Heart left ventricle (tissue), 16 donors: ENCODE measurements at regions not wholly inside any gene's neighbourhood (a gene's known extent, or its start where the extent isn't known, plus 50 kb on each side); places are given as distances from the start of the nearest gene placed in this dataset.
"Not testable (repeated sequence)": the region's sequence is repeated elsewhere in the genome, so short reads cannot be mapped to it uniquely, and the experiment has no call there.

Experiments
- ATAC-seq, 4 donors: fragments of 200-7000 bp; cut with Tn5 transposase; one replicate each; pipeline ENCODE4 v1.9.1; 2020 to 2022; ENCODE audit warnings: moderate library complexity in 4 of 4, mild to moderate bottlenecking in 3 of 4, moderate number of reproducible peaks in 1 of 4
- DNase-seq, 5 donors: peaks; one replicate each; pipeline ENCODE4 v3.0.0-alpha.2; 2020
- H3K27ac ChIP-seq, 12 donors: fragments of 200-600 bp; sonication (generic) in 4 of 12; one replicate each; pipeline versions ENCODE4 v1.5.0 to v1.8.0; 2016 to 2022; ENCODE audit warnings: mild to moderate bottlenecking in 2 of 12
- H3K27me3 ChIP-seq, 9 donors: fragments of 200-600 bp; sonication (generic) in 2 of 9; one replicate each; pipeline versions ENCODE4 v1.5.1 to v1.8.0; 2016 to 2022; ENCODE audit warnings: mild to moderate bottlenecking in 3 of 9
- H3K36me3 ChIP-seq, 9 donors: fragments of 200-600 bp; sonication (generic) in 2 of 9; one replicate each; pipeline versions ENCODE4 v1.5.0 to v1.8.0; 2018 to 2022; ENCODE audit warnings: mild to moderate bottlenecking in 2 of 9
- H3K4me1 ChIP-seq, 12 donors: fragments of 200-600 bp; sonication (generic) in 4 of 12; one replicate each; pipeline versions ENCODE4 v1.5.0 to v1.8.0; 2016 to 2022; ENCODE audit warnings: mild to moderate bottlenecking in 3 of 12
- H3K4me3 ChIP-seq, 12 donors: fragments of 200-600 bp; sonication (generic) in 4 of 12; one replicate each; pipeline versions ENCODE4 v1.5.0 to v1.8.0; 2017 to 2022; ENCODE audit warnings: mild to moderate bottlenecking in 9 of 12, moderate library complexity in 4 of 12
- H3K9me3 ChIP-seq, 12 donors: fragments of 200-600 bp; sonication (generic) in 4 of 12; one replicate each; pipeline versions ENCODE4 v1.5.0 to v1.8.0; 2016 to 2022; ENCODE audit warnings: mild to moderate bottlenecking in 1 of 12
- POLR2A ChIP-seq, 2 donors: fragments of 450-650 bp; IDR thresholded peaks; one replicate each; pipeline ENCODE4 v1.6.1; 2017; ENCODE audit warnings: antibody characterized with exemption in 2 of 2, mild to moderate bottlenecking in 2 of 2, moderate library complexity in 2 of 2
- WGBS, 4 donors: extraction: QIAGEN DNeasy Blood & Tissue Kit in 2 of 4; methylation state at CpG; one replicate each; pipeline versions ENCODE4 v1.1.5 to v1.1.7; 2013 to 2018; 5-methylcytosine and 5-hydroxymethylcytosine counted together
- intact Hi-C, 10 donors: fragments of 100-400 bp; cut with DNase I; formaldehyde crosslinking; loops; one replicate each; pipeline versions ENCODE4 v1.11.1 to v1.14.2; 2022
- TF ChIP-seq, protein P1 (sequence below), 12 donors: fragments of 200-600 bp; sonication (generic) in 4 of 12; IDR thresholded peaks; one replicate each; pipeline versions ENCODE4 v1.5.0 to v1.8.0; 2018 to 2022; ENCODE audit warnings: antibody characterized with exemption in 12 of 12, mild to moderate bottlenecking in 5 of 12
- donor health status: ischemic (EF 13 %, LVEDD 7.1; RV severe dilation, severe dysfunction).
- donor health status: healthy with polysubstance abuse.
- donor health status: DM: no; HTN: yes; CAD: no.
- donor health status: DM: no; HTN: no; CAD: no.
- donor health status: ischemic (EF 25% LVEDD 6.9; RV normal size, moderate dysfunction).
- donor health status: ischemic (EF 25% LVEDD 5.7; RV mildly dilated, moderate dysfunction).
- donor health status: healthy.
- donor health status: DM: yes; HTN: yes; CAD: no.
- donor health status: ischemic (EF 35%, LVEDD 5.7; RV mildly dilated, moderate dysfunction).
- donor health status: nonischemic (EF 11% LVEDD 7.7; RV severe dilation, severe dysfunction).
- donor health status: DM: yes; HTN: yes; CAD: no.
- donor health status: PGD.
- donor health status: ischemic (EF 29% LVEDD 5.4; RV normal size, mild dysfunction).
- donor health status: nonischemic (EF 23%, LVEDD 6.1; RV moderate dilation, normal function).

DNA sequence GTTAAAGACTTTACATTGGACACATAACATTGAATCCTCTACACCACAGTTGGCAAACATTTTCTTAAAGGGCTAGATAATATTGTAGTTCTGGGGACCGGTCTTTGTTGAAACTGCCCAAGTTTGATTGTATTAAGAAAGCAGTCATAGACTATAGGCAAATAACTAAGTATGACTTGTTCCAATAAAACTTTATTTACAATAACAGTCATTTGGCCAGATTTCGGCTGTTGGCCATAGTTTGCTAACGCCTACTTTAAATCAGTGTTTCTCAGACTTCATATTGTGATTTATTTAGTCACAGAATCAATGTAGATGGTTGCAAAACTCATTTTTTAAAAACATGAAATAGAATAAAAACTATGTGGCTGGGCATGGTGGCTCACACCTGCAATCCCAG, 531.8 kb downstream of the XYLT1 start:
- Histone ChIP-seq H3K27ac (no peak overlapping the region), H3K27me3 (peaks cover 0 to 38% (median under 1%) of the 10 kb centered on the region in 9 donors), H3K9me3 (no peaks in the 10 kb centered on the region), H3K4me3 (no peak overlapping the region), H3K36me3 (no peaks in the 10 kb centered on the region), H3K4me1 (no peaks in the 10 kb centered on the region)
- ATAC-seq: no peak
- DNase-seq: no peak
- intact Hi-C loops: no loop called here
- no peak for TF ChIP-seq POLR2A (IDR thresholded peaks at IDR 0.05)
- TF ChIP-seq, protein P1, sequence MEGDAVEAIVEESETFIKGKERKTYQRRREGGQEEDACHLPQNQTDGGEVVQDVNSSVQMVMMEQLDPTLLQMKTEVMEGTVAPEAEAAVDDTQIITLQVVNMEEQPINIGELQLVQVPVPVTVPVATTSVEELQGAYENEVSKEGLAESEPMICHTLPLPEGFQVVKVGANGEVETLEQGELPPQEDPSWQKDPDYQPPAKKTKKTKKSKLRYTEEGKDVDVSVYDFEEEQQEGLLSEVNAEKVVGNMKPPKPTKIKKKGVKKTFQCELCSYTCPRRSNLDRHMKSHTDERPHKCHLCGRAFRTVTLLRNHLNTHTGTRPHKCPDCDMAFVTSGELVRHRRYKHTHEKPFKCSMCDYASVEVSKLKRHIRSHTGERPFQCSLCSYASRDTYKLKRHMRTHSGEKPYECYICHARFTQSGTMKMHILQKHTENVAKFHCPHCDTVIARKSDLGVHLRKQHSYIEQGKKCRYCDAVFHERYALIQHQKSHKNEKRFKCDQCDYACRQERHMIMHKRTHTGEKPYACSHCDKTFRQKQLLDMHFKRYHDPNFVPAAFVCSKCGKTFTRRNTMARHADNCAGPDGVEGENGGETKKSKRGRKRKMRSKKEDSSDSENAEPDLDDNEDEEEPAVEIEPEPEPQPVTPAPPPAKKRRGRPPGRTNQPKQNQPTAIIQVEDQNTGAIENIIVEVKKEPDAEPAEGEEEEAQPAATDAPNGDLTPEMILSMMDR (IDR thresholded peaks at IDR 0.05): no peak
- 87 to 91% (median 89%) methylated on average over 3 of the region's 3 CpGs for WGBS, 4 donors

- H3K36me3 ChIP-seq: no peaks in the 10 kb centered on the region
- TF ChIP-seq, protein P1 (IDR thresholded peaks at IDR 0.05): no peak
- TF ChIP-seq POLR2A (IDR thresholded peaks at IDR 0.05): no peak
- no peak overlapping the region for H3K4me3 ChIP-seq
- 23 to 42% (median 32%) methylated on average over 7 of the region's 7 CpGs for WGBS, 4 donors
- no peak for ATAC-seq
- peaks cover 0 to 38% (median 0%) of the 10 kb centered on the region in 9 donors for H3K27me3 ChIP-seq
- no peaks in the 10 kb centered on the region for H3K9me3 ChIP-seq
- H3K4me1 ChIP-seq: no peaks in the 10 kb centered on the region
- intact Hi-C loops: no loop called here
- H3K27ac ChIP-seq: no peak overlapping the region
- DNase-seq: no peak
These were observed 530.4 kb downstream of the XYLT1 start for GRCh38 chr16:16940351-16940750.

GRCh38 chr16:16942849-16943248, 527.9 kb downstream of the XYLT1 start:
- 82 to 91% (median 83%) methylated on average over 6 of the region's 6 CpGs for WGBS, 4 donors
- intact Hi-C loops, H3K9me3 ChIP-seq, H3K4me3 ChIP-seq, ATAC-seq, H3K36me3 ChIP-seq, H3K27ac ChIP-seq, DNase-seq, H3K4me1 ChIP-seq: not testable (repeated sequence)
- peaks cover 0 to 26% (median 0%) of the 10 kb centered on the region in 9 donors for H3K27me3 ChIP-seq

GRCh38 chr16:16945207-16945606, 525.6 kb downstream of the XYLT1 start:
- intact Hi-C loops: no loop called here

More at GRCh38 chr16:16945207-16945606, 525.6 kb downstream of the XYLT1 start:
- Histone ChIP-seq H3K9me3 (peaks cover 0 to 12% (median 0%) of the 10 kb centered on the region in 12 donors), H3K27ac (no peak overlapping the region), H3K4me1 (no peaks in the 10 kb centered on the region), H3K27me3 (peaks cover 0 to 8% (median 0%) of the 10 kb centered on the region in 9 donors), H3K36me3 (no peaks in the 10 kb centered on the region), H3K4me3 (no peak overlapping the region)
- ATAC-seq (no peak), DNase-seq (no peak)
- TF ChIP-seq, protein P1 (IDR thresholded peaks at IDR 0.05): no peak
- TF ChIP-seq POLR2A (IDR thresholded peaks at IDR 0.05): no peak
- 72 to 100% (median 79%) methylated on average over 1 of the region's 1 CpG for WGBS, 4 donors
